ENCODE measurements at regions not wholly inside any gene's neighbourhood (a gene's known extent, or its start where the extent isn't known, plus 50 kb on each side); places are given as distances from the start of the nearest gene placed in this dataset.

GRCh38 chr13:81757348-81757970, 1416.5 kb upstream of the SPRY2 start:
- H3K27ac ChIP-seq, result no peak overlapping the region
- no peak for TF ChIP-seq CTCF (conservative IDR thresholded peaks at IDR 0.05)
- no peak for TF ChIP-seq ZFX (IDR thresholded peaks at IDR 0.05)

- no peak overlapping the region for H3K27ac ChIP-seq
- TF ChIP-seq ZFX (IDR thresholded peaks at IDR 0.05), result no peak
- TF ChIP-seq CTCF (conservative IDR thresholded peaks at IDR 0.05), result no peak
Observed at GRCh38 chr13:81745391-81745790, 1404.5 kb upstream of the SPRY2 start.

- no peak overlapping the region for H3K27ac ChIP-seq
- no peak for TF ChIP-seq CTCF (conservative IDR thresholded peaks at IDR 0.05)
- no peak for TF ChIP-seq ZFX (IDR thresholded peaks at IDR 0.05)
Observed at GRCh38 chr13:81738364-81738763, 1397.4 kb upstream of the SPRY2 start.

- H3K27ac ChIP-seq, result no peak overlapping the region
- TF ChIP-seq ZFX (IDR thresholded peaks at IDR 0.05) (no peak), CTCF (conservative IDR thresholded peaks at IDR 0.05) (no peak)
Observed at GRCh38 chr13:81726037-81726726, 1385.3 kb upstream of the SPRY2 start.

- no peak overlapping the region for H3K27ac ChIP-seq
- TF ChIP-seq CTCF (conservative IDR thresholded peaks at IDR 0.05) (no peak), ZFX (IDR thresholded peaks at IDR 0.05) (no peak)
Observed at GRCh38 chr13:81722456-81722855, 1381.5 kb upstream of the SPRY2 start.

GRCh38 chr13:81721400-81721799, 1380.5 kb upstream of the SPRY2 start:
- H3K27ac ChIP-seq, result no peak overlapping the region
- no peak for TF ChIP-seq ZFX (IDR thresholded peaks at IDR 0.05)
- TF ChIP-seq CTCF (conservative IDR thresholded peaks at IDR 0.05), result no peak

- TF ChIP-seq CTCF (conservative IDR thresholded peaks at IDR 0.05), result no peak
- no peak for TF ChIP-seq ZFX (IDR thresholded peaks at IDR 0.05)
- no peak overlapping the region for H3K27ac ChIP-seq
Observed at GRCh38 chr13:81714513-81714912, 1373.6 kb upstream of the SPRY2 start.
